Bronchial epithelial cell (primary cell): ENCODE measurements at regions not wholly inside any gene's neighbourhood (a gene's known extent, or its start where the extent isn't known, plus 50 kb on each side); places are given as distances from the start of the nearest gene placed in this dataset.

Experiments
- DNase-seq: peaks from one replicate; pipeline ENCODE4 v3.0.0-alpha.2; 2010; ENCODE audit warnings: low read depth
- FAIRE-seq: peaks from 2 replicates; lab custom pipeline; 2011; peaks lifted over from hg19 to GRCh38; lab: Jason Lieb, UNC
- H3K27me3 ChIP-seq: 2 replicates; pipeline ENCODE4 v1.5.1; 2011; ENCODE audit warnings: low read length; ENCODE audit not compliant: control insufficient read depth, insufficient read depth
- H3K36me3 ChIP-seq: 2 replicates; pipeline ENCODE4 v1.5.1; 2011; ENCODE audit warnings: low read length; ENCODE audit not compliant: control insufficient read depth, insufficient read depth
- H3K4me3 ChIP-seq: 2 replicates; pipeline ENCODE4 v1.5.1; 2011; ENCODE audit warnings: mild to moderate bottlenecking, low read depth, low read length, control low read depth
- CTCF ChIP-seq: IDR thresholded peaks from 2 replicates; pipeline ENCODE4 v1.5.1; 2011; ENCODE audit warnings: mild to moderate bottlenecking, moderate library complexity, low read length, control low read depth, inconsistent platforms; ENCODE audit not compliant: insufficient read depth, severe bottlenecking

DNA sequence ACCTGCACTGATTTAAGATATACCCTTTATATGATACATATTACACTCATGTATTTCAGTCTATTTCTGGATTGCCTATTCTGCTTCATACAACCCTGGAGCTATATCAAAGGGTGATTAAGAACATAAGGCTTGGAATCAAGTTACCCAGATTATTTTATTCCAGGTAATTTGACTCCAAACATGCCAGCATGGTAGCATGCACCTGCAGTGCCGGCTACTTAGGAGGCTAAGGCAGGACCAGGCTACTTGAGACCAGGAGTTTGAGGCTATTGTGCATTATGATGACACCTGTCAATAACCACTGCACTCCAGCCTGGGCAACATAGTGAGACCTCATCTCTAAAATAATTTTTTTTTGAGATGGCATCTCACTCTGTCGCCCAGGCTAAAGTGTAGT is 50.4 kb upstream of the NEO1 start:
- no peak for TF ChIP-seq CTCF
- FAIRE-seq: no peak
- no peak for DNase-seq
- Histone ChIP-seq H3K4me3 (no peak overlapping the region), H3K27me3 (no peaks in the 10 kb centered on the region), H3K36me3 (no peaks in the 10 kb centered on the region)

DNA sequence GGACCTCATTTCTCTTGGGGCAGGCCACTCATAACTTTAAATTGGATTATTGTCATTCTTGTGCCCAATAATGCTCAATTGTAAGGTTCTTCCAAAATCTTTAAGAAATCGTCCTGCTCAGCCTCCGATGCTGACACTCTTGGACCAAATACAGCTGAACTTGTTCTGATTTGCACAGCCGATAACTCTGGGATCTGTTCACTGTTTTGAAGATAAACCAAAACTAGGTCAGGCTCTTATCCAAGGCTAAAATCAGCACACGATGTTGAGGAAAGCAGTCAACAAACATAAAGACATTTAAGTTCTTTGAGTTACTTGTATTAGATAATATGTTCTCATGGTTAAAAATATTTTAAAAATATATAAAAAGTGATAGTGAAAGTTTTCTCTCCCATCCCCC is 52.0 kb upstream of the NEO1 start:
- no peak for DNase-seq
- Histone ChIP-seq H3K36me3 (no peaks in the 10 kb centered on the region), H3K27me3 (no peaks in the 10 kb centered on the region), H3K4me3 (no peak overlapping the region)
- no peak for FAIRE-seq
- TF ChIP-seq CTCF: no peak

- no peak for TF ChIP-seq CTCF
Observed at GRCh38 chr15:72999586-72999985, 52.7 kb upstream of the NEO1 start.

DNA sequence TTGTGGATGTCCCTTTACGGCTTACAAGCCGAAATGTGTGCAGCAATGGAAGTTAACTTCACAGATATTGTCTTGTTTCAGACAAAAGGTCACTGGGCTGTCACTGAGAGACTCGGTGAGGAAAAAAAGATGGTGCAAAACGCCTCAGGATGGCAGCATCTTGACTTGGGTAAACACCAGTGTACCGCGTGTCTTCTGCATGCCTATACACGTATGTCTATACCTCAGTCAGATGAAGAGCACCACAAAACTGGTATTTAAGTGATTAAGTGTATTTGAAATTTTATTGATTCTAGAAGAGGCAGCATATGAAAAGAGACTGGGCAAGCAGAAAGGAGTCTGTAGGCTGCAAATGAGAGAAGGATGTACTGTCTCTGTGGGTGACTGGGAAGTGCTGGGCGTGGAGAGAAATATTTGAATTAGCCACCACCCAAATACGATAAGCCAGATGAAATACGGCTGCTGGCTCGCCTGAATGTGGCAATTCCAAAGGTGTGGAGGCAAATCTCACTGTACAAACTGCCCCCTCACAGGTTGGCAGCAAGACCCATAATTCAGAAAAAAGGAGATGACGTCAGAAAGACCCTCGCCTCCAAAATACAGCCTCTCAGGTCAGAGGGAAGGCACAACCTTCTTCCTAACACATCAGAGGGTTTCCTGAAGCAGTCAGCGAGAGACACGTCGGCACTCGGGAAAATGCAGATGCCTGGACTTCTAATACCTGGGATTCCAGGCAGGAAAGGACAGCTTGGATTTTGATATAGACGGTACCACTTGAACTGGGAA is 53.4 kb upstream of the NEO1 start:
- FAIRE-seq: no peak

More at GRCh38 chr15:72999586-72999985, 52.7 kb upstream of the NEO1 start:
- Histone ChIP-seq H3K27me3 (no peaks in the 10 kb centered on the region), H3K36me3 (no peaks in the 10 kb centered on the region), H3K4me3 (no peak overlapping the region)
- DNase-seq (no peak), FAIRE-seq (peak; percentile 52)

GRCh38 chr15:72998226-72998625 is 54.0 kb upstream of the NEO1 start:
- DNase-seq (peak; percentile 81), FAIRE-seq (no peak)
- TF ChIP-seq CTCF: no peak
- H3K36me3 ChIP-seq: no peaks in the 10 kb centered on the region
- H3K4me3 ChIP-seq: no peak overlapping the region
- no peaks in the 10 kb centered on the region for H3K27me3 ChIP-seq

More for the DNA sequence above, 53.4 kb upstream of the NEO1 start:
- no peaks in the 10 kb centered on the region for H3K27me3 ChIP-seq
- no peak for TF ChIP-seq CTCF
- DNase-seq: peak; percentile 77
- no peaks in the 10 kb centered on the region for H3K36me3 ChIP-seq
- H3K4me3 ChIP-seq: no peak overlapping the region

- TF ChIP-seq CTCF: no peak
- Histone ChIP-seq H3K36me3 (no peaks in the 10 kb centered on the region), H3K27me3 (no peaks in the 10 kb centered on the region), H3K4me3 (no peak overlapping the region)
- FAIRE-seq: no peak
- DNase-seq: no peak
Observed at GRCh38 chr15:72995849-72996248, 56.4 kb upstream of the NEO1 start.
